ENCODE measurements at regions not wholly inside any gene's neighbourhood (a gene's known extent, or its start where the extent isn't known, plus 50 kb on each side); places are given as distances from the start of the nearest gene placed in this dataset.
"Not testable (repeated sequence)": the region's sequence is repeated elsewhere in the genome, so short reads cannot be mapped to it uniquely, and the experiment has no call there.

DNA sequence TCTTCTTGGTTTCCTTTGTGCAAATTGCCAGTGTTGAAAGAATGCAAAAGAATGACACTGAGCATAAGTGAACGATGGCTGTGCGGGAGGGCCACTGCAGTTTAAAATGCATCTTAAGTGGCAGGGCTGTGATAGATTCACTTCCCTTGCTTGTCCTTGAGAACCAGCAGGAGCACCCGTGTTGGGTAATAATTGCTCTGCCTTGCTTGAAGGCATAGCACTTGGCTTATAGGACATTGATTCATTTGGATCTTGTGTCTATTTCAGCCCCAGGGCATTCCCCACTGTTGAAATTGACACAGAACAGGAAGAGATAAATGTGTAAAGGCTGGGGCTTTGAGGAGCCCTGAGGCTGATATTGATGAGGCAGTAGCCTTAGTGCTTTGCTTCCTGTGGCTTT, 1003.7 kb upstream of the GYPC start:
- no peak overlapping the region for H3K27ac ChIP-seq (replicated peaks)
- no peaks in the 10 kb centered on the region for H3K36me3 ChIP-seq
- no peaks in the 10 kb centered on the region for H3K27me3 ChIP-seq (ENCODE audit: low read depth)
- no peaks in the 10 kb centered on the region for H3K9me3 ChIP-seq (replicated peaks)
- no peak overlapping the region for H3K4me3 ChIP-seq
- no peak for TF ChIP-seq CTCF (IDR thresholded peaks at IDR 0.05; ENCODE audit: borderline replicate concordance)
- intact Hi-C loops (cut with micrococcal nuclease): no loop called here
- no peak for DNase-seq
- H3K4me1 ChIP-seq: no peaks in the 10 kb centered on the region

- no peaks in the 10 kb centered on the region for H3K9me3 ChIP-seq (replicated peaks)
- no peaks in the 10 kb centered on the region for H3K36me3 ChIP-seq
- intact Hi-C loops (cut with micrococcal nuclease): no loop called here
- DNase-seq: no peak
- H3K27me3 ChIP-seq (ENCODE audit: low read depth): no peaks in the 10 kb centered on the region
- no peak overlapping the region for H3K4me3 ChIP-seq
- H3K27ac ChIP-seq (replicated peaks): no peak overlapping the region
- H3K4me1 ChIP-seq: no peaks in the 10 kb centered on the region
- TF ChIP-seq CTCF (IDR thresholded peaks at IDR 0.05; ENCODE audit: borderline replicate concordance): no peak
Measured at GRCh38 chr2:125654226-125654625, 1001.7 kb upstream of the GYPC start.

DNA sequence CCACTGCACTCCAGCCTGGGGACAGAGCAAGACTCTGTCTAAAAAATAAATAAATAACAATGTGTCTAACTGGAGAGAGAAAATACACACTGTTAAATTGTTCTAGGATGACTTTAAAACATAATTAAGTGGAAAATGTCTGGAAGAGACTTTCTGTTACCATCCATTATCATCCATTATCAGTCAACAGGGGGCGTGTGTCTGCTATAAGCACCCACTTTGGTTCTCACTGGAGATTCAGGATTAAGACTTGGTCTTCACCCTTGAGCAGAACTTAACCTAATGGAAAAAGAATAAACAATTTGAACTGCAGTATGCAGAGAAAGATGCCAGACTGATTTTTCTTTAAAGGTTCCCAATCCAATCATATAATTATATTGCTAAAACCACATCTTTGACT, 999.8 kb upstream of the GYPC start:
- Histone ChIP-seq H3K27ac (replicated peaks) (no peak overlapping the region), H3K27me3 (ENCODE audit: low read depth) (no peaks in the 10 kb centered on the region), H3K4me3 (no peak overlapping the region), H3K36me3 (no peaks in the 10 kb centered on the region), H3K4me1 (no peaks in the 10 kb centered on the region), H3K9me3 (replicated peaks) (peaks cover 14% of the 10 kb centered on the region)
- TF ChIP-seq CTCF (IDR thresholded peaks at IDR 0.05; ENCODE audit: borderline replicate concordance): no peak
- no peak for DNase-seq
- intact Hi-C loops (cut with micrococcal nuclease): no loop called here

DNA sequence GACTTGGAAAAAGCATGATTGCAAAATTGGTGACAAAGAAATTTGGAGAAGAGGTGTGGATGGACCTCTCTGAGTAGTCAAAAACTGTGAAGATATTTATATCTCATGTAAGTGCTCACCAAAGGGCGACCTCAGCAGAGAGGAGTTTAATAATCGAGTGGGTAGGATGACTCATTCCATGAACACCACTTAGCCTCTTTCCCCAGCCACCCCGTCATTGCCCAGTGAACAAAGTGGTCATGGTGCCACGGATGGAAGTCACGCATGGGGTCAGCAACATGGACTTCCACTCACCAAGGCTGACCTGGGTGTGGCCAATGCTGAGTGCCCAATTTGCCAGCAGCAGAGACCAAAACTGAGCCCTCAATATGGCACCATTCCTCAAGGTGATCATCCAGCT, 997.4 kb upstream of the GYPC start:
- DNase-seq: no peak
- H3K27me3 ChIP-seq (ENCODE audit: low read depth): no peaks in the 10 kb centered on the region
- H3K4me1 ChIP-seq: no peaks in the 10 kb centered on the region
- no peaks in the 10 kb centered on the region for H3K36me3 ChIP-seq
- intact Hi-C loops (cut with micrococcal nuclease): no loop called here
- H3K9me3 ChIP-seq (replicated peaks): peaks cover 17% of the 10 kb centered on the region
- H3K27ac ChIP-seq (replicated peaks): no peak overlapping the region
- TF ChIP-seq CTCF (IDR thresholded peaks at IDR 0.05; ENCODE audit: borderline replicate concordance): no peak
- H3K4me3 ChIP-seq: no peak overlapping the region

GRCh38 chr2:125660369-125660768, 995.6 kb upstream of the GYPC start:
- H3K4me3 ChIP-seq; H3K36me3 ChIP-seq; H3K27me3 ChIP-seq (ENCODE audit: low read depth); intact Hi-C loops (cut with micrococcal nuclease); H3K4me1 ChIP-seq; DNase-seq; H3K27ac ChIP-seq (replicated peaks): not testable (repeated sequence)
- H3K9me3 ChIP-seq (replicated peaks): peaks cover 19% of the 10 kb centered on the region

DNA sequence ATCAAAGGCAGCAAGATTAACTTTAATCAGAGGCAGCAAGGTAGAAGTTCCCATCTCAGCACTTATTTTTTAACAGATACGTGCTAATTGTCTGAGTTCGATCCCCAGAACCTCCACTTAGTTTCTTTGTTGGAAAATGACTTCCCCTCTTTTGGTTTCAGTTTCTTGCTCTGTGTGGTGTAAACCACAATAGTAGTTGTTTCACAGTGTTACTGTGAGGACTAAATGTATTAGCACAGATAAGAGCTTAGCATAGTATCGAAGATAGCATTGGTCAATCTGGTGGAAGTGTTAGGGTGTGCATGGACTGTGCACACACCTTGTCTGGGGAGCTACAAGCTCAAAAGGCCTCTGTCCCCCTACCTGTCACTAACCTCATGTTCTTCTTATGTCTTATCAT, 988.3 kb upstream of the GYPC start:
- H3K4me1 ChIP-seq: no peaks in the 10 kb centered on the region
- H3K27ac ChIP-seq (replicated peaks): no peak overlapping the region
- TF ChIP-seq CTCF (IDR thresholded peaks at IDR 0.05; ENCODE audit: borderline replicate concordance): no peak
- peaks cover 5% of the 10 kb centered on the region for H3K9me3 ChIP-seq (replicated peaks)
- intact Hi-C loops (cut with micrococcal nuclease): no loop called here
- no peaks in the 10 kb centered on the region for H3K36me3 ChIP-seq
- DNase-seq: no peak
- H3K4me3 ChIP-seq: no peak overlapping the region
- no peaks in the 10 kb centered on the region for H3K27me3 ChIP-seq (ENCODE audit: low read depth)

Data from left ventricle myocardium inferior (tissue), 1 donor.